ENCODE measurements at regions not wholly inside any gene's neighbourhood (a gene's known extent, or its start where the extent isn't known, plus 50 kb on each side); places are given as distances from the start of the nearest gene placed in this dataset.
"Not testable (repeated sequence)": the region's sequence is repeated elsewhere in the genome, so short reads cannot be mapped to it uniquely, and the experiment has no call there.

- no peak for DNase-seq
Observed at GRCh38 chr5:155625897-155626543, 612.5 kb downstream of the KIF4B start.

DNA sequence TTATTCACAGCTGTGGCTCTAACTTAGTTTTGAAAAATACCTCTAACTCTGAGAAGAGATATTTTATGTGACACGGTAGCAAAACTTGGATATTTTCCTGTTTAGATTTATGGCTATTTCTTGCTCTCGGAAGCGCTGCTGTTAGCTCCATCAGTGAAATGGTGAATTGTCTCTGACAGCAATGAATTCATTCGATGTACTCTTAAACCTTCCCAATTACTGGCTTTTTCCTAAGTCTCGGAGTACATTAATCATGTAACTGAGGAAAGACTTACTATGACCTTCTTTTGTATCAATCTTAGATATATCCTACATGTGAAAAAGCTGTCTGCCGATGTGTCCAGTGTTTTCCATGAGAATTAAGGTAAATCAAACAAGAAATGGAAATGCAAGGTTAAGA lies 613.0 kb downstream of the KIF4B start:
- no peak for DNase-seq

GRCh38 chr5:155628346-155628745 lies 614.8 kb downstream of the KIF4B start:
- no peak for DNase-seq

DNA sequence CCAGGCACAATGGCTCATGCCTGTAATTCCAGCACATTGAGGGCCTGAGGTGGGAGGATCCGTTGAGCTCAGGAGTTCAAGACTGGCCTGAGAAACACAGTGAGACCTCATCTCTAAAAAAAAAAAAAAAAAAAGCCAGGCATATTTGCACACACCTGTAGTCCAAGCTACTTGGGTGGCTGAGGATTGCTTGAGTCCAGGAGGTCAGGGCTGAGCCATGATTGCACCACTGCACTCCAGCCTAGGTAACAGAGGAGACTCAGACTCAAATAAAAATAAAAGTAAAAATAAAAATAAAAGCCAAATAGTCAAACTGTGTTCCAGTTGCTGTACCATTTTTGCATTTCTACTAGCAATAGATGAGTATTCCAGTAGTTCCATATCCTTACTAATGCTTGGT lies 616.0 kb downstream of the KIF4B start:
- DNase-seq = no peak

- DNase-seq = peak in 1 of 2 experiments; percentile 73
Observed at GRCh38 chr5:155631116-155631515, 617.6 kb downstream of the KIF4B start.

DNA sequence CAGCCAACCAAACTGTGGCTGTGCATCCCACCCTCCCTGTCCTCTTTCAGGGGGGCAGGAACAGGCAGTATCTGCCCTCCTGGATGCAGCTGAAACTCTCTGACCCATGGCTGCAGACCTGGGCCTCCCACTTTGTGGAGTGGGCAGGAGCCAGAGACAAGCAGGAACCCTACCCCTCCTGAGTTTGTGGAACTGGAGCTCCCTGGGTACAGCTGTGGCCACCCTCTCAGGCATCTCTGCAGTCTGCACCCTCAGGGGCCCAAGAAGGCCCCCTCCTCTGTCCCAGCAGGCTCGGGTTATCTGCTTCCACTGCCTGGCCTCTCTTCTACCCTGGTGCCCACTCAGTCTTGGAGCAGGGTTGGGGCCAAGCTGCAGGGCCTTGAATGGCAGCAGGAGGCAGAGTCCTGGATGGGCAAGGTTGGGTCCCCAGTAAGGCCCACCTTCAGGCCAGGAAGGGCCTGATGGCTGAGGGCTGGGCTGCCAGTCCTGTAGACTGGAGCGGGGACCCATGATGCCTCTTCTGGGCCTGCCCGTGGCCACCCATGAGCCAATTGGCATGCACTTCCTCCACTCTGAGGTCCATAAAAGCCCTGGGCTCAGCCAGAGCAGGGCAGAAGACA lies 619.9 kb downstream of the KIF4B start:
- no peak for DNase-seq

- DNase-seq = peak; percentile 31 to 60
Observed at GRCh38 chr5:155649666-155650065, 636.1 kb downstream of the KIF4B start.

DNA sequence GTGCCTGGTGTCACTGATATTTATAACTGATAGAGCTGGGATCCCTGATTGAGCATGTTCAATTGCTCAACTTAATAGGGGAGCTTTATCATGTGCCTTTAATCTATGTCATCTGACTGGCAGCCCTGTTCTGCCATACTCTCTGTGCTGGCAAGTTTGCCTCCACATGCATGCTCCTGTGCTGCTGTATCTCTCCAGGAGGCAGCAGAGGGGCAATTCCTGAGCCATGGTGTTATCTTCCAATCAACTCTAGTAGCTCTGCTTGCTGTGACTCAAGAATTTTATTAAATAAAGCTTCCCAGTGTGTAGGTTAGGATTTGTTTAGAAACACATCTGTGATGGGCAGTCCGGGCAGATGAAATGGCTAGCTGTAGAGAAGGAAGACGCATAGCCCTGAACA lies 642.0 kb downstream of the KIF4B start:
- no peak for DNase-seq

GRCh38 chr5:155661859-155662258 lies 648.3 kb downstream of the KIF4B start:
- DNase-seq = no peak

GRCh38 chr5:155665361-155665760 lies 651.8 kb downstream of the KIF4B start:
- no peak for DNase-seq

GRCh38 chr5:155672001-155672400 lies 655.0 kb upstream of the SGCD start:
- not testable (repeated sequence) for DNase-seq

GRCh38 chr5:155676967-155677366 lies 650.0 kb upstream of the SGCD start:
- no peak for DNase-seq

GRCh38 chr5:155678371-155678770 lies 648.6 kb upstream of the SGCD start:
- DNase-seq = no peak

DNA sequence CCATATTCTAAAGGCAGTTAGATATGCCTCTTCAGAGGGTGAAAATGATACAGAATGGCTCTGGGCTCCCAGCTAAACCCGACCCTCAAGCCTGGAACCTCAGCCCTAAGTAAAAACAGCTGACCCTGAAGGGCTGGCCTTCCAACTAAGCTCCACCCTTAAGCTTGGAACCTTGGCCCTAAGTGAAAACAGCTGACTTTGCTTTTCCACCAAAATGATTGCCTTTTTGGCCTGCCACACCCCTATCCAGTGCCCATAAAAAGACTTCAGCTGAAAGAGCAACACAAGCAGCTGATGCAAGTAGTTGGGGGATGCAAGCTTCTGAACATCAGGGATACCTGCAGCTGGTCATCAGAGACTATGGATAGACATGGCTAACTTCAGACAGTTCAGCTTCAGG lies 647.4 kb upstream of the SGCD start:
- DNase-seq = no peak

GRCh38 chr5:155684417-155684816 lies 642.5 kb upstream of the SGCD start:
- no peak for DNase-seq

- DNase-seq = no peak
Observed at GRCh38 chr5:155686131-155686530, 640.8 kb upstream of the SGCD start.

- DNase-seq = no peak
Observed at GRCh38 chr5:155689406-155689805, 637.6 kb upstream of the SGCD start.

GRCh38 chr5:155696362-155696761 lies 630.6 kb upstream of the SGCD start:
- DNase-seq = no peak

DNA sequence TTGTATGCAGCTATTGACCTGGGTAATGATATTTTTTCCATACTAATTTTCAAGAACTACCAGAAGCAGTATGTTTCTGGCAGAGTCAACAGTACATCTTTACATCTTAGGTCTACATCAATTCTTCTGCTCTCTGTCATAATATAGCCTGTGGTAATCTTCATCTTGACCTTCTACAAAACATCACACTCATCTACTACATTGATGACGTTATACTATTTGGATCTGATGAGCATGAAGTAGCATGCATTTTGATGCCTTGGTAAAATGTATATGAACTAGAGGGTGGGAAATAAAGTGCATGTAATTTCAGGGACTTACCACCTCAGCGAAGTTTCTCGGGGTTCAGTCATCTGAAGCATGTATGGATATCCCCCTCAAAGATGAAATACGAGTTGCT lies 629.7 kb upstream of the SGCD start:
- DNase-seq = no peak

DNA sequence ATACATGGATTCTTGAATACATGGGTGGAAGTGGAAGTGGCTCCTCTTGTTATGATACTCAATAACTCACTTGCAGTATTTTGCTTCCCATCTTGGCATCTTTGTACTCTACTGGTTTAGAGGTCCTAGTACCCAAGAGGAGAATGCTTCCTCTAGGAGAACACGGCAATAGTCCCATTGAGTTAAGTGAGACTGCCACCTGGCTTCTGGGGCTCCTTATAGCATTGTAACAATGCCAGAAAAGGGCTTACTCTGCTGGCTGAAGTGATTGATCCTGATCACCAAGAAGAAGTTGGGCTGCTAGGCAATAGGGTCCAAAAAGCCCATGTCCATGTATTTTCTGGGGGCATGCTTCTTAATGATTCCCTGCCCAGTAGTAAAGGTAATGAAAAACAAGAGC lies 627.6 kb upstream of the SGCD start:
- no peak for DNase-seq

GRCh38 chr5:155700333-155700732 lies 626.6 kb upstream of the SGCD start:
- no peak for DNase-seq

DNA sequence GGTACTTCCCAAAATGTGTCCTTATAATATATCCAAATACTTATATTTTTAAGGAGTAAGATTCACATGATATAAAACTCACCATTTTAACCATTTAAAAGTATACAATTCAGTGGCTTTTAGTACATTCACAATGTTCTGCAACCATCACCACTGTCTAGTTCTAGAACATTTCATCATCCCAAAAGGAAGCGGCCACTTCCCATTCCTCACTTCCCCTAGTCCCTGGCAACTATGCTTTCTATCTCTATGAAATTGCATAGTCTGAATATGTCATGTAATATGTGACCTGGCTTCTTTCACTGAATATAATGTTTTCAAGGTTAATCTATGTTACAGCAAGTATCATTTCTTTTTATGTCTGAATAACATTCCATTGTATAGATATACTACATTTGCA lies 615.1 kb upstream of the SGCD start:
- DNase-seq = no peak

DNA sequence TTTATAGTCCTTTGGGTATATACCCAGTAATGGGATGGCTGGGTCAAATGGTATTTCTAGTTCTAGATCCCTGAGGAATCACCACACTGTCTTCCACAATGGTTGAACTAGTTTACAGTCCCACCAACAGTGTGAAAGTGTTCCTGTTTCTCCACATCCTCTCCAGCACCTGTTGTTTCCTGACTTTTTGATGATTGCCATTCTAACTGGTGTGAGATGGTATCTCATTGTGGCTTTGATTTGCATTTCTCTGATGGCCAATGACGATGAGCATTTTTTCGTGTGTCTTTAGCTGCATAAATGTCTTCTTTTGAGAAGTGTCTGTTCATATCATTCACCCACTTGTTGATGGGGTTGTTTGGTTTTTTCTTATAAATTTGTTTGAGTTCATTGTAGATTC lies 612.5 kb upstream of the SGCD start:
- DNase-seq = not testable (repeated sequence)

- DNase-seq = no peak
Observed at GRCh38 chr5:155726267-155726666, 600.7 kb upstream of the SGCD start.

GRCh38 chr5:155727512-155728145 lies 599.3 kb upstream of the SGCD start:
- no peak for DNase-seq
